ENCODE measurements at regions not wholly inside any gene's neighbourhood (a gene's known extent, or its start where the extent isn't known, plus 50 kb on each side); places are given as distances from the start of the nearest gene placed in this dataset.

DNA sequence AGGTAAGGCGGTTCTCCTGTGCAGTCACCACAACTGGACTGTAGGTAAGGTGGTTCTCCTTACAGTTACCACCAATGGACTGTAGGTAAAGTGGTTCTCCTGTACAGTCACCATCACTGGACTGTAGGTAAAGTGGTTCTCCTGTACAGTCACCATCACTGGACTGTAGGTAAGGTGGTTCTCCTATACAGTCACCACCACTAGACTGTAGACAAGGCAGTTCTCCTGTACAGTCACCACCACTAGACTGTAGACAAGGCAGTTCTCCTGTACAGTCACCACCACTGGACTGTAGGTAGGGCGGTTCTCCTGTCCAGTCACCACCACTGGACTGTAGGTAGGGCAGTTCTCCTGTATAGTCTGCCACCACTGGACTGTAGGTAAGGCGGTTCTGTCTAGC, 212.3 kb downstream of the TFAP2A start:
- TF ChIP-seq, protein P1, sequence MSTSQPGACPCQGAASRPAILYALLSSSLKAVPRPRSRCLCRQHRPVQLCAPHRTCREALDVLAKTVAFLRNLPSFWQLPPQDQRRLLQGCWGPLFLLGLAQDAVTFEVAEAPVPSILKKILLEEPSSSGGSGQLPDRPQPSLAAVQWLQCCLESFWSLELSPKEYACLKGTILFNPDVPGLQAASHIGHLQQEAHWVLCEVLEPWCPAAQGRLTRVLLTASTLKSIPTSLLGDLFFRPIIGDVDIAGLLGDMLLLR (CRISPR knock-in tag; IDR thresholded peaks at IDR 0.05) = no peak
- TF ChIP-seq, protein P2, sequence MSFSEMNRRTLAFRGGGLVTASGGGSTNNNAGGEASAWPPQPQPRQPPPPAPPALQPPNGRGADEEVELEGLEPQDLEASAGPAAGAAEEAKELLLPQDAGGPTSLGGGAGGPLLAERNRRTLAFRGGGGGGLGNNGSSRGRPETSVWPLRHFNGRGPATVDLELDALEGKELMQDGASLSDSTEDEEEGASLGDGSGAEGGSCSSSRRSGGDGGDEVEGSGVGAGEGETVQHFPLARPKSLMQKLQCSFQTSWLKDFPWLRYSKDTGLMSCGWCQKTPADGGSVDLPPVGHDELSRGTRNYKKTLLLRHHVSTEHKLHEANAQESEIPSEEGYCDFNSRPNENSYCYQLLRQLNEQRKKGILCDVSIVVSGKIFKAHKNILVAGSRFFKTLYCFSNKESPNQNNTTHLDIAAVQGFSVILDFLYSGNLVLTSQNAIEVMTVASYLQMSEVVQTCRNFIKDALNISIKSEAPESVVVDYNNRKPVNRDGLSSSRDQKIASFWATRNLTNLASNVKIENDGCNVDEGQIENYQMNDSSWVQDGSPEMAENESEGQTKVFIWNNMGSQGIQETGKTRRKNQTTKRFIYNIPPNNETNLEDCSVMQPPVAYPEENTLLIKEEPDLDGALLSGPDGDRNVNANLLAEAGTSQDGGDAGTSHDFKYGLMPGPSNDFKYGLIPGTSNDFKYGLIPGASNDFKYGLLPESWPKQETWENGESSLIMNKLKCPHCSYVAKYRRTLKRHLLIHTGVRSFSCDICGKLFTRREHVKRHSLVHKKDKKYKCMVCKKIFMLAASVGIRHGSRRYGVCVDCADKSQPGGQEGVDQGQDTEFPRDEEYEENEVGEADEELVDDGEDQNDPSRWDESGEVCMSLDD (CRISPR knock-in tag; IDR thresholded peaks at IDR 0.05; ENCODE audit: borderline replicate concordance) = no peak
- TF ChIP-seq ASH2L (IDR thresholded peaks at IDR 0.05; ENCODE audit: insufficient read length, low read depth, low read length) = no peak

Measured in HepG2 (cell line).